Fibroblast of lung (primary cell): ENCODE measurements at regions not wholly inside any gene's neighbourhood (a gene's known extent, or its start where the extent isn't known, plus 50 kb on each side); places are given as distances from the start of the nearest gene placed in this dataset.

ENCODE experiments used
- DNase-seq, 2 donors: peaks; one replicate each; pipeline versions ENCODE4 v3.0.0 to v3.0.0-alpha.2; 2010; ENCODE audit warnings: low read depth in 2 of 2
- H2AFZ ChIP-seq: 2 replicates; pipeline ENCODE4 v1.5.1; 2012; ENCODE audit warnings: low read length, control low read depth, inconsistent platforms
- H3K27ac ChIP-seq: 2 replicates; pipeline ENCODE4 v1.5.1; 2011; ENCODE audit warnings: low read length, control low read depth; ENCODE audit not compliant: insufficient read depth
- H3K27me3 ChIP-seq: 2 replicates; pipeline ENCODE4 v1.5.1; 2011; ENCODE audit warnings: mild to moderate bottlenecking, low read length; ENCODE audit not compliant: control insufficient read depth, insufficient read depth
- H3K36me3 ChIP-seq: 2 replicates; pipeline ENCODE4 v1.5.1; 2011; ENCODE audit warnings: low read length; ENCODE audit not compliant: control insufficient read depth, insufficient read depth
- H3K4me1 ChIP-seq: 2 replicates; pipeline ENCODE4 v1.5.1; 2011; ENCODE audit warnings: low read length; ENCODE audit not compliant: control insufficient read depth, insufficient read depth; ENCODE audit errors: extremely low read depth
- H3K4me2 ChIP-seq: 2 replicates; pipeline ENCODE4 v1.5.1; 2011; ENCODE audit warnings: low read length, control low read depth; ENCODE audit not compliant: insufficient read depth; ENCODE audit errors: extremely low read depth
- H3K4me3 ChIP-seq, 4 experiments: fragments of 200-600 bp in 1 of 4; sonication (generic) in 1 of 4; replicated peaks in 1 of 4; 2 replicates each; pipeline ENCODE4 v1.5.1; 2011 to 2016; ENCODE audit warnings: low read length in 4 of 4, low read depth in 3 of 4, mild to moderate bottlenecking in 3 of 4, control low read depth in 2 of 4, inconsistent platforms in 1 of 4, mixed read lengths in 1 of 4; ENCODE audit not compliant: insufficient read depth in 1 of 4; ENCODE audit errors: control extremely low read depth in 1 of 4
- H3K79me2 ChIP-seq: 2 replicates; pipeline ENCODE4 v1.5.1; 2012; ENCODE audit warnings: mild to moderate bottlenecking, low read length, inconsistent platforms; ENCODE audit not compliant: control insufficient read depth, insufficient read depth
- H3K9ac ChIP-seq: 2 replicates; pipeline ENCODE4 v1.5.1; 2011; ENCODE audit warnings: mild to moderate bottlenecking, low read length, control low read depth; ENCODE audit not compliant: insufficient read depth
- H3K9me3 ChIP-seq: 2 replicates; pipeline ENCODE4 v1.5.1; 2012; ENCODE audit warnings: low read depth, low read length; ENCODE audit not compliant: control insufficient read depth, insufficient read depth
- H4K20me1 ChIP-seq: 2 replicates; pipeline ENCODE4 v1.5.1; 2011; ENCODE audit warnings: low read length; ENCODE audit not compliant: control insufficient read depth, insufficient read depth; ENCODE audit errors: extremely low read depth
- EZH2 ChIP-seq: IDR thresholded peaks from 2 replicates; pipeline ENCODE4 v1.5.1; 2012; ENCODE audit warnings: low read length, control low read depth, mild to moderate bottlenecking; ENCODE audit errors: missing control alignments
- TF ChIP-seq, protein P1 (sequence below), 2 donors: IDR thresholded peaks in 1 of 2; conservative IDR thresholded peaks in 1 of 2; 1 replicate in 1 of 2; 2 replicates in 1 of 2; pipeline ENCODE4 v1.5.1; 2011 to 2012; ENCODE audit warnings: low read length in 2 of 2, control low read depth in 1 of 2, inconsistent platforms in 1 of 2, low read depth in 1 of 2, mild to moderate bottlenecking in 1 of 2

DNA sequence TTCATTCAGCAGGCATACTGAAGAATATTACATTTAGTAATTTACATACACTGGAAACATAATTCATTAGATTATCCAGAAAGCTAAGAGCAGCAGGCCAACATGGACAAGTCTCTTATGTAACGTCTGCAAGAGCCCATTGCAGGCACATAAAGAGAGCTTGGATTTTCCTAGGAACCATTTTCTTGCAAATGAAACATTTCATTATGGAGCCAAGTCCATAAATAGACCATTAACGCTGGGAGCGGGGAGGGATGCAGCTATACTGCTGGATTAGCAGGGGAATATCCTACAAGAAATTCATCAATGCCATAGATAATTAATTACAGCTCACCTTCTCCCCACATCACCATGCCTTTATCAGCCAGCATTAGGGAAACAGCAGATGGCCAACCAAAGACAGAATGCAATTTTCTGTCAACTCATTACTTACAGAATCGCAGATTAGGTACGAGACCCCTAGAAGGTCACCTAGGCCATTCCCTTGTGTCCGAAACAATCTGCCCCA, 170.4 kb downstream of the C1D start:
- H4K20me1 ChIP-seq = no peaks in the 10 kb centered on the region
- H2AFZ ChIP-seq = no peak overlapping the region
- no peaks in the 10 kb centered on the region for H3K27me3 ChIP-seq
- H3K4me1 ChIP-seq = no peaks in the 10 kb centered on the region
- no peak for TF ChIP-seq EZH2
- TF ChIP-seq, protein P1, sequence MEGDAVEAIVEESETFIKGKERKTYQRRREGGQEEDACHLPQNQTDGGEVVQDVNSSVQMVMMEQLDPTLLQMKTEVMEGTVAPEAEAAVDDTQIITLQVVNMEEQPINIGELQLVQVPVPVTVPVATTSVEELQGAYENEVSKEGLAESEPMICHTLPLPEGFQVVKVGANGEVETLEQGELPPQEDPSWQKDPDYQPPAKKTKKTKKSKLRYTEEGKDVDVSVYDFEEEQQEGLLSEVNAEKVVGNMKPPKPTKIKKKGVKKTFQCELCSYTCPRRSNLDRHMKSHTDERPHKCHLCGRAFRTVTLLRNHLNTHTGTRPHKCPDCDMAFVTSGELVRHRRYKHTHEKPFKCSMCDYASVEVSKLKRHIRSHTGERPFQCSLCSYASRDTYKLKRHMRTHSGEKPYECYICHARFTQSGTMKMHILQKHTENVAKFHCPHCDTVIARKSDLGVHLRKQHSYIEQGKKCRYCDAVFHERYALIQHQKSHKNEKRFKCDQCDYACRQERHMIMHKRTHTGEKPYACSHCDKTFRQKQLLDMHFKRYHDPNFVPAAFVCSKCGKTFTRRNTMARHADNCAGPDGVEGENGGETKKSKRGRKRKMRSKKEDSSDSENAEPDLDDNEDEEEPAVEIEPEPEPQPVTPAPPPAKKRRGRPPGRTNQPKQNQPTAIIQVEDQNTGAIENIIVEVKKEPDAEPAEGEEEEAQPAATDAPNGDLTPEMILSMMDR (conservative IDR thresholded peaks at IDR 0.05 in 1 of 2, IDR thresholded peaks at IDR 0.05 in 1 of 2; ENCODE audit: low read depth in 1 of 2, low read length in 2 of 2) = no peak
- H3K79me2 ChIP-seq = no peaks in the 10 kb centered on the region
- no peak overlapping the region for H3K9ac ChIP-seq
- no peak for DNase-seq
- no peak overlapping the region for H3K4me3 ChIP-seq
- H3K27ac ChIP-seq = no peak overlapping the region
- H3K36me3 ChIP-seq = no peaks in the 10 kb centered on the region
- no peak overlapping the region for H3K4me2 ChIP-seq
- H3K9me3 ChIP-seq = no peaks in the 10 kb centered on the region

DNA sequence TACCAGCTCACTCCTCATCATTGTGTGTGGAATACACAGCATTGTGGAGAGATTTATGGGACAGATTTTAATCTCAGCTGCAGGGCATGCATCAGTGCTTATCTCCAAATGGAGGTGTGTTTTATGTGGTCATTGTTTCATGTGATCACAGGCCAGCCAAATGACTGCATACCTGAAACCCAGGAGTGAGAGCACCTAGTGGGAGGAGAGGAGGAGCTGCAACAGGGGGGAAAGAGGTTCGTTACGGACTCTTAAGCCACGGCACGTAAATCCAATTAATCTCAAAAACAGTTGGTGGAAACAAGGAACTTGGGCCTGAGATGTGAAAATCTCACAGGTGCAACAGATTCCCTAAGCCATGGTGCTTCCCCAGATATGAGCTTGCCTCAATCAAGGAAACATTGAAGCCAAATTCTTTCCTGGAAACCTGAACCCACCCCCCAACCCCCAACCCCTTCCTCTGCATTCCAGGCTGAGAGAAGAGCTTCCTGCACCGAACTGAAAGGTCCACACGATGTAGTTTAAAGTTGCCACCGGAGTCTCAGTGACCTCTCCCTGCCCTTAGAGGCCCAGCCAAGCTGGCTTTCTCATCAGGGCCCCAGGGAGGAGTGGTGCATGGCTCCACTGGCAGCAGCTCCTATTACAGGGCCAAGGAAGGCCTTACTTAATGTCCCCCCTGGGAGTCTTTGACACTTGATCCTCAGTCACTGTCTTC, 167.4 kb downstream of the C1D start:
- Histone ChIP-seq H3K4me1 (no peaks in the 10 kb centered on the region), H3K4me3 (no peak overlapping the region), H3K27ac (no peak overlapping the region), H3K4me2 (no peak overlapping the region), H3K36me3 (no peaks in the 10 kb centered on the region), H3K9me3 (no peaks in the 10 kb centered on the region), H3K79me2 (no peaks in the 10 kb centered on the region), H4K20me1 (no peaks in the 10 kb centered on the region), H3K9ac (no peak overlapping the region), H2AFZ (no peak overlapping the region), H3K27me3 (no peaks in the 10 kb centered on the region)
- no peak for DNase-seq
- TF ChIP-seq, protein P1 (conservative IDR thresholded peaks at IDR 0.05 in 1 of 2, IDR thresholded peaks at IDR 0.05 in 1 of 2; ENCODE audit: low read depth in 1 of 2, low read length in 2 of 2) = no peak
- no peak for TF ChIP-seq EZH2

DNA sequence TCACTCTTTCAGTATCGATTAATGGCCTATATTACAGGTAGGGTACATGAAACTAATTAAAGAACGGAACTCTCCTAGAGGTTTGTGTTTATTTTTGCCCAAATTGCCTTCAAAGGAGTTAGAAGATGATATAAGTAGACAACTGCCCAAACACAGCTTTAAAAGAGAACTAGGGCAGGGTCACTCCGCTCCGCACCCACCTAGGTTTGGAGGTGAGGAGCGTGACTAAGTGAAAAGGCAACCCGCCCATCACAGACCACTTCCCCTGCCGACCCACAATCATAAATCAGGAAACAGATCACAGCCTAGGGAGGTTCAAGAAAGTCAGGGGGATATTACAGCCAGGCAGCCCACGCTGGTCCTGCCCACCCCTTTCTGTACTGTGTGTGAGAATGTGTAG, 166.7 kb downstream of the C1D start:
- Histone ChIP-seq H3K27ac (no peak overlapping the region), H3K79me2 (no peaks in the 10 kb centered on the region), H3K36me3 (no peaks in the 10 kb centered on the region), H3K4me1 (no peaks in the 10 kb centered on the region), H3K9me3 (no peaks in the 10 kb centered on the region), H3K9ac (no peak overlapping the region), H4K20me1 (no peaks in the 10 kb centered on the region), H2AFZ (no peak overlapping the region), H3K4me3 (no peak overlapping the region), H3K27me3 (no peaks in the 10 kb centered on the region), H3K4me2 (no peak overlapping the region)
- DNase-seq = no peak
- TF ChIP-seq EZH2 = no peak
- TF ChIP-seq, protein P1 (conservative IDR thresholded peaks at IDR 0.05 in 1 of 2, IDR thresholded peaks at IDR 0.05 in 1 of 2; ENCODE audit: low read depth in 1 of 2, low read length in 2 of 2) = no peak
